A549 (cell line): ENCODE measurements at regions not wholly inside any gene's neighbourhood (a gene's known extent, or its start where the extent isn't known, plus 50 kb on each side); places are given as distances from the start of the nearest gene placed in this dataset.

Experiments
- CEBPB ChIP-seq, 2 experiments: fragments of >200 bp in 1 of 2; sonication (Bioruptor Twin) in 1 of 2; formaldehyde crosslinking in 1 of 2; IDR thresholded peaks; 2 replicates each; pipeline ENCODE4 v1.6.1; 2012 to 2016
- CHD2 ChIP-seq: fragments of 150-350 bp; IDR thresholded peaks from 2 replicates; pipeline ENCODE4 v1.6.1; 2014; ENCODE audit warnings: low read length; ENCODE audit not compliant: partially characterized antibody
- CTCF ChIP-seq: fragments of >200 bp; sonication (Bioruptor Twin); formaldehyde crosslinking; IDR thresholded peaks from 3 replicates; pipeline ENCODE4 v1.5.1; 2016
- EP300 ChIP-seq, 2 experiments: fragments of >200 bp; sonication (Bioruptor Twin); formaldehyde crosslinking; IDR thresholded peaks; 2 replicates in 1 of 2; 3 replicates in 1 of 2; pipeline ENCODE4 v1.6.1; 2016 to 2017
- FOSL2 ChIP-seq, 2 experiments: fragments of 450-650 bp in 1 of 2; fragments of >200 bp in 1 of 2; sonication (Bioruptor Twin) in 1 of 2; formaldehyde crosslinking; IDR thresholded peaks; 2 replicates each; pipeline versions ENCODE4 v1.5.0 to v1.6.1; 2016 to 2020; ENCODE audit warnings: mild to moderate bottlenecking in 1 of 2, moderate library complexity in 1 of 2
- KDM1A ChIP-seq: fragments of 200-600 bp; sonication (generic); IDR thresholded peaks from 2 replicates; pipeline ENCODE4 v1.6.1; 2016; ENCODE audit warnings: low read depth, mild to moderate bottlenecking
- MAZ ChIP-seq: fragments of 150-350 bp; IDR thresholded peaks from 2 replicates; pipeline ENCODE4 v1.6.1; 2014; ENCODE audit warnings: antibody characterized with exemption, low read depth, low read length, borderline replicate concordance
- MYC ChIP-seq: IDR thresholded peaks from 2 replicates; pipeline ENCODE4 v1.6.1; 2012; ENCODE audit warnings: mild to moderate bottlenecking, inconsistent platforms, low read length, improper control_type of control experiment, borderline replicate concordance
- POLR2A ChIP-seq: IDR thresholded peaks from 2 replicates; pipeline ENCODE4 v1.6.1; 2012; ENCODE audit warnings: mild to moderate bottlenecking, low read length
- RAD21 ChIP-seq, 2 experiments: fragments of >200 bp in 1 of 2; sonication (Bioruptor Twin) in 1 of 2; formaldehyde crosslinking in 1 of 2; IDR thresholded peaks in 1 of 2; conservative IDR thresholded peaks in 1 of 2; 2 replicates in 1 of 2; 3 replicates in 1 of 2; pipeline ENCODE4 v1.6.1; 2012 to 2018; ENCODE audit warnings: inconsistent platforms in 1 of 2
- RNF2 ChIP-seq: fragments of 200-600 bp; sonication (generic); IDR thresholded peaks from 2 replicates; pipeline ENCODE4 v1.6.1; 2016; ENCODE audit warnings: low read depth, mild to moderate bottlenecking, antibody characterized with exemption, moderate library complexity, borderline replicate concordance
- ZC3H11A ChIP-seq: fragments of 450-650 bp; IDR thresholded peaks from 2 replicates; pipeline ENCODE4 v1.6.1; 2014; ENCODE audit warnings: antibody characterized with exemption, mild to moderate bottlenecking
- ZFP36 ChIP-seq: fragments of 450-650 bp; IDR thresholded peaks from 2 replicates; pipeline ENCODE4 v1.6.1; 2014; ENCODE audit warnings: borderline replicate concordance; ENCODE audit not compliant: partially characterized antibody
- TF ChIP-seq, protein P1 (sequence below): IDR thresholded peaks from 2 replicates; pipeline ENCODE4 v1.6.1; 2012

DNA sequence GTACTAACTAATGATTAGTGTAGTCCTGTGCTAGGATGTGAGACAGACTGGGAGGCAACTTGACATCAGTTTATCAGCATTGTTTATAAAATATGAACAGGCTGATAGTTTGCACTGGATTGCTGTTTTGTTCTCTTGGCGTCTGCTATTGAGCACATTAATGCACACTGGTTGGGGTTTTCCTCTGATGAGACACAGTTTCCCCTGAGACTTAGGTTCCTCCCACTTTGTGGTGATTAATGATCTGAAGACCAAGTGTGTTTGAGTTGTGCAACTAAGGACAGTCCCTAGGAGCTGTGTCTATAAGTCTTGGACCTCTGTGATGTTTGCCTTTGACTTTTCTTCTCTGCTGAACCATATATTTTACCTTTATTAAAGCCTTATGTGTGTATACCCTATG, 1015.4 kb downstream of the AMY1C start:
- TF ChIP-seq CTCF (no peak), POLR2A (no peak), KDM1A (no peak), EP300 (IDR thresholded peaks at IDR 0.05) (no peak), ZFP36 (no peak), RAD21 (conservative IDR thresholded peaks at IDR 0.05 in 1 of 2, IDR thresholded peaks at IDR 0.05 in 1 of 2) (no peak), MAZ (no peak), RNF2 (no peak), MYC (no peak), CHD2 (no peak), FOSL2 (IDR thresholded peaks at IDR 0.05) (no peak), FOSL2 (CRISPR knock-in tag; IDR thresholded peaks at IDR 0.05) (no peak), CEBPB (IDR thresholded peaks at IDR 0.05) (no peak), ZC3H11A (no peak)
- TF ChIP-seq, protein P1, sequence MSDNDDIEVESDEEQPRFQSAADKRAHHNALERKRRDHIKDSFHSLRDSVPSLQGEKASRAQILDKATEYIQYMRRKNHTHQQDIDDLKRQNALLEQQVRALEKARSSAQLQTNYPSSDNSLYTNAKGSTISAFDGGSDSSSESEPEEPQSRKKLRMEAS = no peak
